Right lobe of liver (tissue), 6 donors: ENCODE measurements at regions not wholly inside any gene's neighbourhood (a gene's known extent, or its start where the extent isn't known, plus 50 kb on each side); places are given as distances from the start of the nearest gene placed in this dataset.

Source experiments
- ATAC-seq, 4 donors: fragments of 200-7000 bp; cut with Tn5 transposase; one replicate each; pipeline ENCODE4 v1.9.1; 2020; ENCODE audit warnings: mild to moderate bottlenecking in 4 of 4, moderate library complexity in 4 of 4
- DNase-seq, 3 donors: peaks; one replicate each; pipeline ENCODE4 v3.0.0-alpha.2; 2020
- H3K27ac ChIP-seq, 3 donors: fragments of 200-600 bp; one replicate each; pipeline ENCODE4 v1.8.0; 2022
- H3K27me3 ChIP-seq, 2 donors: fragments of 200-600 bp; one replicate each; pipeline ENCODE4 v1.8.0; 2022
- H3K36me3 ChIP-seq, 4 donors: fragments of 200-600 bp; sonication (generic) in 1 of 4; one replicate each; pipeline versions ENCODE4 v1.5.1 to v1.8.0; 2017 to 2022; ENCODE audit warnings: control low read depth in 1 of 4
- H3K4me1 ChIP-seq, 4 donors: fragments of 200-600 bp; sonication (generic) in 1 of 4; one replicate each; pipeline versions ENCODE4 v1.5.1 to v1.8.0; 2017 to 2022; ENCODE audit warnings: control low read depth in 1 of 4
- H3K4me3 ChIP-seq, 3 donors: fragments of 200-600 bp; one replicate each; pipeline ENCODE4 v1.8.0; 2022
- H3K9me3 ChIP-seq, 4 donors: fragments of 200-600 bp; sonication (generic) in 1 of 4; one replicate each; pipeline versions ENCODE4 v1.5.1 to v1.8.0; 2017 to 2022; ENCODE audit warnings: control low read depth in 1 of 4
- POLR2A ChIP-seq: fragments of 450-650 bp; IDR thresholded peaks from one replicate; pipeline ENCODE4 v1.6.1; 2017; ENCODE audit warnings: antibody characterized with exemption, mild to moderate bottlenecking
- WGBS: methylation state at CpG from one replicate; pipeline ENCODE4 v1.1.6; 2018; ENCODE audit warnings: low coverage, low lambda C conversion rate; ENCODE audit not compliant: insufficient coverage; ENCODE audit errors: missing lambda C conversion rate; 5-methylcytosine and 5-hydroxymethylcytosine counted together
- intact Hi-C, 2 donors: fragments of 100-400 bp; cut with DNase I; formaldehyde crosslinking; loops; one replicate each; pipeline versions ENCODE4 v1.11.2 to v1.14.1; 2022
- TF ChIP-seq, protein P1 (sequence below), 4 donors: fragments of 200-600 bp in 3 of 4; fragments of 450-650 bp in 1 of 4; IDR thresholded peaks; one replicate each; pipeline versions ENCODE4 v1.5.1 to v1.8.0; 2016 to 2022; ENCODE audit warnings: antibody characterized with exemption in 4 of 4, mild to moderate bottlenecking in 2 of 4
- donor health status: DM: no; HTN: yes; CAD: no.
- donor health status: DM: no; HTN: no; CAD: no.
- donor health status: DM: no; HTN: no; CAD: no.
- donor health status: DM: no; HTN: yes; CAD: no.
- donor health status: DM: no; HTN: yes; CAD: no.

DNA sequence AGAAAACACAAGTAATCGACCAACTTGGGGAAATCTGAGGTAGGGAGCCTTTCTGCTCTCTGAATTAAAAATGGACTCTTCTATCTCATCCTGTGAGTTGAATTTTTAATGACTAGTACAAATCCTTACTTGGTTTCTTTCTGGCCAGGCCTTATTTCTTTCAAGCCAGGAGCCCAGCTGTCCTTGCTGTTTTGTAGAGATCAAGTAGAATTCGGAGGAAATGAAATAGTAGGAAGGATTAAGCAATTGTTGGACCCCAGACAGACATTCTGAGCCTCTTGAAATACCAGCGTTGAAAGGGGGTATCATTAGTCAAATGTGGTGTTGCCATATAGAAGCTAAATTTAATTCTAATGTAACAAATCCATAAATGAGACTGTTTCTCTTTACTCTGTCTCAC, 53.7 kb upstream of the SMIM15 start:
- TF ChIP-seq, protein P1, sequence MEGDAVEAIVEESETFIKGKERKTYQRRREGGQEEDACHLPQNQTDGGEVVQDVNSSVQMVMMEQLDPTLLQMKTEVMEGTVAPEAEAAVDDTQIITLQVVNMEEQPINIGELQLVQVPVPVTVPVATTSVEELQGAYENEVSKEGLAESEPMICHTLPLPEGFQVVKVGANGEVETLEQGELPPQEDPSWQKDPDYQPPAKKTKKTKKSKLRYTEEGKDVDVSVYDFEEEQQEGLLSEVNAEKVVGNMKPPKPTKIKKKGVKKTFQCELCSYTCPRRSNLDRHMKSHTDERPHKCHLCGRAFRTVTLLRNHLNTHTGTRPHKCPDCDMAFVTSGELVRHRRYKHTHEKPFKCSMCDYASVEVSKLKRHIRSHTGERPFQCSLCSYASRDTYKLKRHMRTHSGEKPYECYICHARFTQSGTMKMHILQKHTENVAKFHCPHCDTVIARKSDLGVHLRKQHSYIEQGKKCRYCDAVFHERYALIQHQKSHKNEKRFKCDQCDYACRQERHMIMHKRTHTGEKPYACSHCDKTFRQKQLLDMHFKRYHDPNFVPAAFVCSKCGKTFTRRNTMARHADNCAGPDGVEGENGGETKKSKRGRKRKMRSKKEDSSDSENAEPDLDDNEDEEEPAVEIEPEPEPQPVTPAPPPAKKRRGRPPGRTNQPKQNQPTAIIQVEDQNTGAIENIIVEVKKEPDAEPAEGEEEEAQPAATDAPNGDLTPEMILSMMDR (IDR thresholded peaks at IDR 0.05), result no peak
- no peak for TF ChIP-seq POLR2A
- H3K27ac ChIP-seq, result no peak overlapping the region
- DNase-seq (no peak), ATAC-seq (no peak)
- no peaks in the 10 kb centered on the region for H3K9me3 ChIP-seq
- no peaks in the 10 kb centered on the region for H3K4me1 ChIP-seq
- intact Hi-C loops, result no loop called here
- no peak overlapping the region for H3K4me3 ChIP-seq
- WGBS, result 38% methylated on average over 3 of the region's 3 CpGs
- H3K36me3 ChIP-seq, result no peaks in the 10 kb centered on the region
- H3K27me3 ChIP-seq, result no peaks in the 10 kb centered on the region

DNA sequence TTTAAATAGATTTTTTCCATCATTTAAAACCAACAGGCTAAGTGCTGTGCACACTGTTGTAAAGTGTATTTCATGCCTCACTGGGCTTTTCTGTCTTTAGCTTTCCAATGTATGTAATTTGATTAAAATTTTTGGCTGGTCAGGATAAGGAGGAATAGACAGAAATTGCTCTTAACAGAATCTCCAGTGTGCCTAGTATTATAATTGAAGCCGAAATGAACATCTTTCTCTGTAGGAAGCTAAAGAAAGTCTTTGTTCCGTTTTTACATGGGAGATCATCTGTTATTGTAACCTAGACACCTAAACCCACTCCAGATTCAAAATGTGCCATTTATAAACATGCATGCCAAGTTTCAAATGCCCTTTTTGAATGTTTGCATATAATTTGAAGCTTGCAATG, 54.5 kb upstream of the SMIM15 start:
- TF ChIP-seq POLR2A, result no peak
- TF ChIP-seq, protein P1 (IDR thresholded peaks at IDR 0.05), result no peak

DNA sequence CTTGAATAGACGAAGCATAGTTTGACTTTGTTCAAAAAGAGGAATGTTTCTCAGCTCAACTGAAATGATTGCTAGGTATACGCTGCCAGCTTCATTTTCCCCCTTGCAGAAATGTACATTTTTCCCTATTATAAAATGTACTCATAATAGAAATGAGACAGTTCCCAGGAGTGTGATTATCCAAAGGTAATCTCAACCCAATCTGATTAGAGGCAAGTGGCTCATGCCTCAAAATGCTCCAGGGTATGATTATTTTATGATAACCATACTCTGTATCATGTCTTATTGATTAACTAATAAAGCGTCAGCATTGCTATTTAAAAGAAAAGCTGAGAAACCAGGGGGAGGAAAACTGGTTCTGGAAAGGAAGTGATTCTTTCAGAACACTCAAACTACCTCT, 54.9 kb upstream of the SMIM15 start:
- ATAC-seq (no peak), DNase-seq (no peak)
- H3K4me1 ChIP-seq, result no peaks in the 10 kb centered on the region
- H3K27ac ChIP-seq, result no peak overlapping the region
- H3K27me3 ChIP-seq, result no peaks in the 10 kb centered on the region
- intact Hi-C loops, result no loop called here
- H3K4me3 ChIP-seq, result no peak overlapping the region
- WGBS, result 36% methylated on average over 2 of the region's 3 CpGs
- TF ChIP-seq POLR2A, result no peak
- TF ChIP-seq, protein P1 (IDR thresholded peaks at IDR 0.05), result no peak
- H3K9me3 ChIP-seq, result no peaks in the 10 kb centered on the region
- H3K36me3 ChIP-seq, result no peaks in the 10 kb centered on the region

More for the DNA sequence above, 54.5 kb upstream of the SMIM15 start:
- H3K27me3 ChIP-seq, result no peaks in the 10 kb centered on the region
- no peak for ATAC-seq
- no peak overlapping the region for H3K27ac ChIP-seq
- no peak for DNase-seq
- H3K36me3 ChIP-seq, result no peaks in the 10 kb centered on the region
- H3K4me1 ChIP-seq, result no peaks in the 10 kb centered on the region
- H3K4me3 ChIP-seq, result no peak overlapping the region
- 72% methylated on average over 2 of the region's 2 CpGs for WGBS
- H3K9me3 ChIP-seq, result no peaks in the 10 kb centered on the region
- intact Hi-C loops, result no loop called here

DNA sequence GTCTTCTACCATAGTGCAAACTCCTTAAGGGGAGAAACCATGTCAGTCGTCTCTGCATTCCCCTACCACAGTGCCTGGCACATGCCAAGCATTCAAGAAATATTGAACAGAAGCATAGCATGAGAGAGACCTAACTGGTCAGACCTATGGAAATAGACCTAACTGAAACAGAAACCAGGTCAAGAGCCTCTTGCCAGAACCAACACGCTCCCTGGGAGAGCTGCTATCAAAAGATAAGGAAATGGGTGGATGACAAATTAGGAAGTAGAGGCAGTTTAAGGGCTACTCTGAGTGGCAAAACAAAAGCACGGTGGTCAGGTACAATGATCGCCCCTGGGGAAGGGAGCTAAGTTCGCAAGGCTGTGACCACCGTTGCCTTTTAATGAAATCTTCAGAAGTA, 66.0 kb upstream of the SMIM15 start:
- no peak overlapping the region for H3K27ac ChIP-seq

More for the DNA sequence above, 66.0 kb upstream of the SMIM15 start:
- Histone ChIP-seq H3K4me3 (no peak overlapping the region), H3K4me1 (no peaks in the 10 kb centered on the region), H3K36me3 (no peaks in the 10 kb centered on the region), H3K27me3 (no peaks in the 10 kb centered on the region), H3K9me3 (no peaks in the 10 kb centered on the region)
- intact Hi-C loops, result no loop called here
- DNase-seq, result no peak
- ATAC-seq, result no peak
- no peak for TF ChIP-seq POLR2A
- TF ChIP-seq, protein P1 (IDR thresholded peaks at IDR 0.05), result no peak
- 54% methylated on average over 5 of the region's 6 CpGs for WGBS
